Upper lobe of left lung (tissue), 6 donors: ENCODE measurements at regions not wholly inside any gene's neighbourhood (a gene's known extent, or its start where the extent isn't known, plus 50 kb on each side); places are given as distances from the start of the nearest gene placed in this dataset.

ENCODE experiments used
- ATAC-seq, 2 donors: fragments of 200-7000 bp; cut with Tn5 transposase; one replicate each; pipeline ENCODE4 v1.9.1; 2022; ENCODE audit warnings: mild to moderate bottlenecking in 2 of 2, moderate library complexity in 2 of 2; ENCODE audit not compliant: low FRiP score in 2 of 2
- DNase-seq, 2 donors: peaks; one replicate each; pipeline ENCODE4 v3.0.0-alpha.2; 2019 to 2020
- H3K27ac ChIP-seq, 4 donors: fragments of 200-600 bp; sonication (generic); one replicate each; pipeline ENCODE4 v1.5.1; 2016 to 2019
- H3K27me3 ChIP-seq, 4 donors: fragments of 200-600 bp; sonication (generic); one replicate each; pipeline ENCODE4 v1.5.1; 2017 to 2019
- H3K36me3 ChIP-seq, 4 donors: fragments of 200-600 bp; sonication (generic); one replicate each; pipeline ENCODE4 v1.5.1; 2016 to 2019
- H3K4me1 ChIP-seq, 4 donors: fragments of 200-600 bp; sonication (generic); one replicate each; pipeline ENCODE4 v1.5.1; 2018 to 2019
- H3K4me3 ChIP-seq, 4 donors: fragments of 200-600 bp; sonication (generic); one replicate each; pipeline ENCODE4 v1.5.1; 2017 to 2019; ENCODE audit warnings: mild to moderate bottlenecking in 2 of 4, moderate library complexity in 1 of 4
- H3K9me3 ChIP-seq, 4 donors: fragments of 200-600 bp; sonication (generic); one replicate each; pipeline ENCODE4 v1.5.1; 2018 to 2019
- EP300 ChIP-seq, 4 donors: sonication (generic); formaldehyde crosslinking; IDR thresholded peaks; one replicate each; pipeline ENCODE4 v1.5.1; 2017; ENCODE audit warnings: antibody characterized with exemption in 4 of 4, control low read depth in 2 of 4
- POLR2A ChIP-seq, 4 donors: fragments of 450-650 bp; IDR thresholded peaks; one replicate each; pipeline ENCODE4 v1.5.1; 2016 to 2017; ENCODE audit warnings: antibody characterized with exemption in 4 of 4, mild to moderate bottlenecking in 2 of 4
- POLR2AphosphoS5 ChIP-seq, 2 donors: sonication (generic); formaldehyde crosslinking; IDR thresholded peaks; one replicate each; pipeline ENCODE4 v1.5.1; 2017; ENCODE audit warnings: antibody characterized with exemption in 2 of 2
- WGBS, 2 donors: methylation state at CpG; one replicate each; pipeline ENCODE4 v1.1.5; 2017 to 2018; 5-methylcytosine and 5-hydroxymethylcytosine counted together
- TF ChIP-seq, protein P1 (sequence below), 6 experiments: fragments of 450-650 bp in 4 of 6; fragments of 200-600 bp in 2 of 6; sonication (generic) in 2 of 6; IDR thresholded peaks; one replicate each; pipeline ENCODE4 v1.5.1; 2016 to 2019; ENCODE audit warnings: antibody characterized with exemption in 6 of 6
- donor health status: DM: no; HTN: no; CAD: no; lungs with moderate emphysema.
- donor health status: DM: no; HTN: yes; CAD: no; lungs with severe emphysema.

DNA sequence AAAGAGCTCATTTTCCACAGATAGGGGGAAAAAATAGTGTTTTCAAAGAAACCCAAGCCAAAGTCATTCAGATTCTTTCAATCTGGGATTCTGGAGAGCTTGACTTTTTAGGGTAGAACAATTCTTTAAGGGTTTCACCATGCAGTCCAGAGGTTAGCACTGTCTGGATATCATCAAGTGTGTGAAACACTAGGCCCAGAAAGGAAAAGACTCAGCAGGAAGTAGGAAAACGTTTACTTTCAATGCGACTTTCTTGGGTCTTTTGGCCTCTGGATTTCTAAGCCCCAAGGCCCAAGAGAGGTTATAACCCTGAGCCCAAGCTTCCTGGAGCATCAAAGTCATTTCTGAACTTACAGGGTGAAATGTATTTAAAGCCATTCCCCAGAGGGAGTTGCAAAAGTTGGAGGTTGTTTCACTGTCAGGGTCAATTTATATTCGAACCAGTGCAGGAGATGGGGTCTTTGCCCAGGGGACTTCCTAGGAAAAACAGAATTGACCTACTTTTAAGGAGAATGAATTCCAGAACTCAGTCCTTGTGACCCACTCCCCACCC is 158.0 kb downstream of the C7orf25 start:
- H3K27me3 ChIP-seq: no peaks in the 10 kb centered on the region
- WGBS, 2 donors: 45 to 46% methylated on average over 3 of the region's 3 CpGs
- DNase-seq (no peak), ATAC-seq (no peak)
- H3K4me3 ChIP-seq: no peak overlapping the region
- no peaks in the 10 kb centered on the region for H3K36me3 ChIP-seq
- H3K27ac ChIP-seq: no peak overlapping the region
- H3K4me1 ChIP-seq: no peaks in the 10 kb centered on the region
- H3K9me3 ChIP-seq: no peaks in the 10 kb centered on the region
- TF ChIP-seq EP300 (IDR thresholded peaks at IDR 0.05) (no peak), POLR2AphosphoS5 (IDR thresholded peaks at IDR 0.05) (no peak), POLR2A (IDR thresholded peaks at IDR 0.05) (no peak)
- TF ChIP-seq, protein P1, sequence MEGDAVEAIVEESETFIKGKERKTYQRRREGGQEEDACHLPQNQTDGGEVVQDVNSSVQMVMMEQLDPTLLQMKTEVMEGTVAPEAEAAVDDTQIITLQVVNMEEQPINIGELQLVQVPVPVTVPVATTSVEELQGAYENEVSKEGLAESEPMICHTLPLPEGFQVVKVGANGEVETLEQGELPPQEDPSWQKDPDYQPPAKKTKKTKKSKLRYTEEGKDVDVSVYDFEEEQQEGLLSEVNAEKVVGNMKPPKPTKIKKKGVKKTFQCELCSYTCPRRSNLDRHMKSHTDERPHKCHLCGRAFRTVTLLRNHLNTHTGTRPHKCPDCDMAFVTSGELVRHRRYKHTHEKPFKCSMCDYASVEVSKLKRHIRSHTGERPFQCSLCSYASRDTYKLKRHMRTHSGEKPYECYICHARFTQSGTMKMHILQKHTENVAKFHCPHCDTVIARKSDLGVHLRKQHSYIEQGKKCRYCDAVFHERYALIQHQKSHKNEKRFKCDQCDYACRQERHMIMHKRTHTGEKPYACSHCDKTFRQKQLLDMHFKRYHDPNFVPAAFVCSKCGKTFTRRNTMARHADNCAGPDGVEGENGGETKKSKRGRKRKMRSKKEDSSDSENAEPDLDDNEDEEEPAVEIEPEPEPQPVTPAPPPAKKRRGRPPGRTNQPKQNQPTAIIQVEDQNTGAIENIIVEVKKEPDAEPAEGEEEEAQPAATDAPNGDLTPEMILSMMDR (IDR thresholded peaks at IDR 0.05): no peak

DNA sequence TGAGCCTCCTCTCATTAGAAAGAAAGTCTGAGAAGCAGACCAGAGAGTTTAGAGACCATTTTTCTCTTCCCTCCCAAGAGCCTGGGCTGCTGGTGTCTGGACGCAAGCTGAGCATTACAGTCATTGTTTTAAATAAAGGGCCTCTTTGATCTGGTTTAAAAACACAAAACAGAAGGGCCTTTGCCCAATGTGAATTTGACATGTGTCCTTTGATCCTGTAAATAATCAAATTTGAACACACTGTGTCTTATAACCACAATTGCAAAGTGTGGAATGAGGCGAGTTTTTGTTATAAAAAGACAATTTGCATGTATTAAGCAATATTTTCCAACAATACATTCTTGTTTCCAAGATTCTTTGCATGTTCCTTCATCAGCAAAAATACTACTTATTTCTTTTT is 158.5 kb downstream of the C7orf25 start:
- ATAC-seq: no peak
- Histone ChIP-seq H3K27me3 (no peaks in the 10 kb centered on the region), H3K4me1 (no peaks in the 10 kb centered on the region), H3K4me3 (no peak overlapping the region), H3K36me3 (no peaks in the 10 kb centered on the region), H3K27ac (no peak overlapping the region), H3K9me3 (no peaks in the 10 kb centered on the region)
- no peak for TF ChIP-seq EP300 (IDR thresholded peaks at IDR 0.05)
- no peak for TF ChIP-seq POLR2AphosphoS5 (IDR thresholded peaks at IDR 0.05)
- TF ChIP-seq POLR2A (IDR thresholded peaks at IDR 0.05): no peak
- TF ChIP-seq, protein P1 (IDR thresholded peaks at IDR 0.05): no peak
- 77 to 89% methylated on average over 2 of the region's 2 CpGs for WGBS, 2 donors
- DNase-seq: no peak

DNA sequence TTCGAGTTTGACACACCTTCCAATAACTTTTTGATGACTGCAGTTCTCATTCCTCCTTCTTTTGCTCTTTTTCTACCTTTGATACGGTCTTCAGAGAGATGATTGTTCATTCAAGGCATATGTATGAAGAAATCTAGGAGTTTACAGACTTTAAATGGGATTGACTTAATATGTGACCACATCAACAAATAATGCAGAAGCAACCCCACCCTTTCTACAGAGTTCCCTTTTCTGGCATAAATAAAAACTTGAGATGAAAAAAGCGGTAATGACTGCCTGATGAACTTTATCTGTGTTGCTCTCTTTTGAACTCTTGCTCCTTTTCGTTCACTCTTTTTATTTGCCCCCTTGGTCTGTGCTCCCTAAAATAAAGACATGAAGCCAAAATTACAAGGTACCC is 161.7 kb downstream of the C7orf25 start:
- H3K4me1 ChIP-seq: no peaks in the 10 kb centered on the region
- WGBS, 2 donors: 82 to 83% methylated on average over 4 of the region's 4 CpGs
- H3K4me3 ChIP-seq: no peak overlapping the region
- DNase-seq (no peak), ATAC-seq (peak in 1 of 2 donors; percentile 69)
- H3K27ac ChIP-seq: no peak overlapping the region
- no peaks in the 10 kb centered on the region for H3K36me3 ChIP-seq
- H3K27me3 ChIP-seq: no peaks in the 10 kb centered on the region
- TF ChIP-seq, protein P1 (IDR thresholded peaks at IDR 0.05): no peak
- TF ChIP-seq EP300 (IDR thresholded peaks at IDR 0.05): no peak
- H3K9me3 ChIP-seq: no peaks in the 10 kb centered on the region

DNA sequence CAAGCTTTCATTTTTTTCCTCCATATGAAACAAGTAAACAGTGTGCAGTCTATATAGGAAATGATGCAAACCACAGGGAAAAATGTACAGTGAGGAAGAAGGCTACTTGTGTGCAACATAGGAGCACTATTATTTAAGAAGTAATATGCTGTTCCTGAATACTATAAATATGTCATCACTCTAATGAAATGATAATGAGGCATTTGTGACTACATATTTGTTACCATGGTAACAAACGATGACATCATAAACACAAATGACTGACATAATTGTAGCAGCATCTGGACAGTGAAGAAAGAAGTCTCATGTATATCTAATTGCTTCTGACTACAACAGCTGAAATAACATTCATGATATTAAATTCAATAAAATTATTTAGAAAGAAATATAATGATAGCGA is 164.8 kb downstream of the C7orf25 start:
- WGBS, 2 donors: 81 to 91% methylated on average over 2 of the region's 2 CpGs

DNA sequence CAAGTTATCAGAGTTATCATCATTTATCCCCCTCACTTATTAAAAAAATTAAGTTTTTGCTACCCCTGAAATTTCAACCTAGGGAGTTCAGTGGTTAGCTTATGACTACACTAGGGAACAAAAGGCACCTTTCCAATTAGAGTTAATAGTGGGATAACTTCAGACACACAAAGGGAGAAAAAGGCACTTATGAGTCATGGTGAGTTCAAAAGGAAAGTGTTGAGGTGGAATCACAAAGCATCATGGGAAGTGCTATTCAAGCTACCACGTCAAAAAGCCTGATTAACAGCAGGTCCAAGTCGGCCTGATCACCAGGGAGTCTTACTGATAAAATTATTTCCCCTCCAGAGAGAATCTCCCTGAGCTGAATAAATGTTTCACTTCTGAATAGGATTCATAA is 165.7 kb downstream of the C7orf25 start:
- Histone ChIP-seq H3K27ac (no peak overlapping the region), H3K36me3 (no peaks in the 10 kb centered on the region), H3K4me3 (no peak overlapping the region), H3K27me3 (no peaks in the 10 kb centered on the region), H3K9me3 (no peaks in the 10 kb centered on the region), H3K4me1 (no peaks in the 10 kb centered on the region)
- WGBS, 2 donors: 66 to 73% methylated on average over 2 of the region's 2 CpGs
- no peak for DNase-seq
- no peak for TF ChIP-seq POLR2A (IDR thresholded peaks at IDR 0.05)
- TF ChIP-seq EP300 (IDR thresholded peaks at IDR 0.05): no peak
- TF ChIP-seq, protein P1 (IDR thresholded peaks at IDR 0.05): no peak
- TF ChIP-seq POLR2AphosphoS5 (IDR thresholded peaks at IDR 0.05): no peak
- ATAC-seq: no peak

More for the DNA sequence above, 164.8 kb downstream of the C7orf25 start:
- Histone ChIP-seq H3K36me3 (no peaks in the 10 kb centered on the region), H3K27ac (no peak overlapping the region), H3K4me1 (no peaks in the 10 kb centered on the region), H3K4me3 (no peak overlapping the region), H3K27me3 (no peaks in the 10 kb centered on the region), H3K9me3 (no peaks in the 10 kb centered on the region)
- DNase-seq (no peak), ATAC-seq (no peak)
- TF ChIP-seq POLR2AphosphoS5 (IDR thresholded peaks at IDR 0.05) (no peak), POLR2A (IDR thresholded peaks at IDR 0.05) (no peak), EP300 (IDR thresholded peaks at IDR 0.05) (no peak)
- TF ChIP-seq, protein P1 (IDR thresholded peaks at IDR 0.05): no peak
